ENCODE measurements at regions not wholly inside any gene's neighbourhood (a gene's known extent, or its start where the extent isn't known, plus 50 kb on each side); places are given as distances from the start of the nearest gene placed in this dataset.

- Histone ChIP-seq H3K9ac (ENCODE audit: low read length) (no peak overlapping the region), H3K27ac (ENCODE audit: low read length) (no peak overlapping the region), H3K9me2 (replicated peaks; ENCODE audit: insufficient read depth, low read length) (no peaks in the 10 kb centered on the region), H2AFZ (ENCODE audit: low read length) (no peak overlapping the region), H3K36me3 (replicated peaks; ENCODE audit: insufficient read depth, low read length) (no peaks in the 10 kb centered on the region), H3K4me1 (ENCODE audit: low read length) (no peaks in the 10 kb centered on the region), H4K20me1 (ENCODE audit: insufficient read depth, low read length) (no peaks in the 10 kb centered on the region), H3K9me3 (replicated peaks; ENCODE audit: insufficient read depth, low read length) (no peaks in the 10 kb centered on the region), H3K4me2 (ENCODE audit: low read depth, low read length) (no peak overlapping the region), H3F3A (ENCODE audit: insufficient read depth, low read length) (no peaks in the 10 kb centered on the region), H3K27me3 (replicated peaks; ENCODE audit: insufficient read depth, low read length) (peaks cover 50% of the 10 kb centered on the region), H3K79me2 (ENCODE audit: low read length) (no peaks in the 10 kb centered on the region), H3K4me3 (ENCODE audit: low read length) (no peak overlapping the region)
- DNase-seq = no peak
- no peak for TF ChIP-seq EZH2 (optimal IDR thresholded peaks at IDR 0.05; ENCODE audit: low read depth, low read length)
- TF ChIP-seq, protein P1, sequence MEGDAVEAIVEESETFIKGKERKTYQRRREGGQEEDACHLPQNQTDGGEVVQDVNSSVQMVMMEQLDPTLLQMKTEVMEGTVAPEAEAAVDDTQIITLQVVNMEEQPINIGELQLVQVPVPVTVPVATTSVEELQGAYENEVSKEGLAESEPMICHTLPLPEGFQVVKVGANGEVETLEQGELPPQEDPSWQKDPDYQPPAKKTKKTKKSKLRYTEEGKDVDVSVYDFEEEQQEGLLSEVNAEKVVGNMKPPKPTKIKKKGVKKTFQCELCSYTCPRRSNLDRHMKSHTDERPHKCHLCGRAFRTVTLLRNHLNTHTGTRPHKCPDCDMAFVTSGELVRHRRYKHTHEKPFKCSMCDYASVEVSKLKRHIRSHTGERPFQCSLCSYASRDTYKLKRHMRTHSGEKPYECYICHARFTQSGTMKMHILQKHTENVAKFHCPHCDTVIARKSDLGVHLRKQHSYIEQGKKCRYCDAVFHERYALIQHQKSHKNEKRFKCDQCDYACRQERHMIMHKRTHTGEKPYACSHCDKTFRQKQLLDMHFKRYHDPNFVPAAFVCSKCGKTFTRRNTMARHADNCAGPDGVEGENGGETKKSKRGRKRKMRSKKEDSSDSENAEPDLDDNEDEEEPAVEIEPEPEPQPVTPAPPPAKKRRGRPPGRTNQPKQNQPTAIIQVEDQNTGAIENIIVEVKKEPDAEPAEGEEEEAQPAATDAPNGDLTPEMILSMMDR (IDR thresholded peaks at IDR 0.05; ENCODE audit: low read length) = no peak
- no peak for TF ChIP-seq EZH2phosphoT487 (IDR thresholded peaks at IDR 0.05; ENCODE audit: low read length)
These were observed 100.8 kb upstream of the DIO3 start for GRCh38 chr14:101460521-101460920.

- TF ChIP-seq, protein P1 (IDR thresholded peaks at IDR 0.05; ENCODE audit: low read length) = no peak
- no peak for TF ChIP-seq EZH2 (optimal IDR thresholded peaks at IDR 0.05; ENCODE audit: low read depth, low read length)
- TF ChIP-seq EZH2phosphoT487 (IDR thresholded peaks at IDR 0.05; ENCODE audit: low read length) = no peak
- DNase-seq = no peak
- no peaks in the 10 kb centered on the region for H3K9me2 ChIP-seq (replicated peaks; ENCODE audit: insufficient read depth, low read length)
- H3K4me3 ChIP-seq (ENCODE audit: low read length) = no peak overlapping the region
- H3K79me2 ChIP-seq (ENCODE audit: low read length) = no peaks in the 10 kb centered on the region
- H2AFZ ChIP-seq (ENCODE audit: low read length) = no peak overlapping the region
- H3K9ac ChIP-seq (ENCODE audit: low read length) = no peak overlapping the region
- no peaks in the 10 kb centered on the region for H3F3A ChIP-seq (ENCODE audit: insufficient read depth, low read length)
- no peaks in the 10 kb centered on the region for H4K20me1 ChIP-seq (ENCODE audit: insufficient read depth, low read length)
- H3K9me3 ChIP-seq (replicated peaks; ENCODE audit: insufficient read depth, low read length) = no peaks in the 10 kb centered on the region
- peaks cover 44% of the 10 kb centered on the region for H3K27me3 ChIP-seq (replicated peaks; ENCODE audit: insufficient read depth, low read length)
- H3K4me1 ChIP-seq (ENCODE audit: low read length) = no peaks in the 10 kb centered on the region
- no peak overlapping the region for H3K27ac ChIP-seq (ENCODE audit: low read length)
- no peak overlapping the region for H3K4me2 ChIP-seq (ENCODE audit: low read depth, low read length)
- H3K36me3 ChIP-seq (replicated peaks; ENCODE audit: insufficient read depth, low read length) = no peaks in the 10 kb centered on the region
These were observed 100.1 kb upstream of the DIO3 start for GRCh38 chr14:101460986-101461750.

DNA sequence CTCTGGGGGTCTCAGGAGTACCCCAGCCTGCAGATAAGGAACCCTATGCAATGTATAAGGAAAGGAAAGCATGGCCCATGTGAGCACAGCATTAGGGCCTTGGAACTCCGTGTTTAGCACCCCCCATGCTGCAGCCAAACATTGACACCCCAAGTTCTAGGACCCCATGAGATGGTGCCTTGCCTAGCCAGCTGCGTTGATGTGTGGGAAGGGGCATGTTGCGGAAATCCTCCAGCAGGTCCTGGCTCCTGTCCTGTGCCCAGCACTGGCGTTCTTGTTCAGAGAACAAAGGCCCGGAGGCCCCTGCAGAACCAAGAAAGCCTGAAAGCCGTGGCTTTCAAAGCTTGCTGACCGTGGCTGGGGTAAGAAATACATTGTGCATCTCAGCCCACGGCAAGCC is 99.4 kb upstream of the DIO3 start:
- Histone ChIP-seq H4K20me1 (ENCODE audit: insufficient read depth, low read length) (no peaks in the 10 kb centered on the region), H2AFZ (ENCODE audit: low read length) (no peak overlapping the region), H3K36me3 (replicated peaks; ENCODE audit: insufficient read depth, low read length) (no peaks in the 10 kb centered on the region), H3K27ac (ENCODE audit: low read length) (no peak overlapping the region), H3K27me3 (replicated peaks; ENCODE audit: insufficient read depth, low read length) (peaks cover 38% of the 10 kb centered on the region), H3K4me3 (ENCODE audit: low read length) (no peak overlapping the region), H3K79me2 (ENCODE audit: low read length) (no peaks in the 10 kb centered on the region), H3K9ac (ENCODE audit: low read length) (no peak overlapping the region), H3K9me3 (replicated peaks; ENCODE audit: insufficient read depth, low read length) (no peaks in the 10 kb centered on the region), H3K4me1 (ENCODE audit: low read length) (no peaks in the 10 kb centered on the region), H3K9me2 (replicated peaks; ENCODE audit: insufficient read depth, low read length) (no peaks in the 10 kb centered on the region), H3K4me2 (ENCODE audit: low read depth, low read length) (no peak overlapping the region), H3F3A (ENCODE audit: insufficient read depth, low read length) (no peaks in the 10 kb centered on the region)
- TF ChIP-seq EZH2 (optimal IDR thresholded peaks at IDR 0.05; ENCODE audit: low read depth, low read length) (no peak), EZH2phosphoT487 (IDR thresholded peaks at IDR 0.05; ENCODE audit: low read length) (no peak)
- TF ChIP-seq, protein P1 (IDR thresholded peaks at IDR 0.05; ENCODE audit: low read length) = no peak
- DNase-seq = no peak

All from MM.1S (cell line).